Adipocyte (in vitro differentiated cells): ENCODE measurements at regions not wholly inside any gene's neighbourhood (a gene's known extent, or its start where the extent isn't known, plus 50 kb on each side); places are given as distances from the start of the nearest gene placed in this dataset.
"Not testable (repeated sequence)": the region's sequence is repeated elsewhere in the genome, so short reads cannot be mapped to it uniquely, and the experiment has no call there.

Experiments used
- DNase-seq: peaks from one replicate; pipeline ENCODE4 v3.0.0-alpha.2; 2015; ENCODE audit warnings: low read depth
- H3K27me3 ChIP-seq: replicated peaks from 2 replicates; pipeline ENCODE4 v1.7.0; 2013; ENCODE audit warnings: mild to moderate bottlenecking, low read length, moderate library complexity; ENCODE audit not compliant: control insufficient read depth, insufficient read depth
- H3K36me3 ChIP-seq: 2 replicates; pipeline ENCODE4 v1.7.0; 2013; ENCODE audit warnings: low read length, mild to moderate bottlenecking, moderate library complexity; ENCODE audit not compliant: control insufficient read depth, insufficient read depth, severe bottlenecking
- H3K4me1 ChIP-seq: 2 replicates; pipeline ENCODE4 v1.7.0; 2013; ENCODE audit warnings: mild to moderate bottlenecking, low read length, moderate library complexity; ENCODE audit not compliant: control insufficient read depth, insufficient read depth
- H3K4me3 ChIP-seq: 2 replicates; pipeline ENCODE4 v1.7.0; 2013; ENCODE audit warnings: mild to moderate bottlenecking, low read length, moderate library complexity
- H3K9ac ChIP-seq: 2 replicates; pipeline ENCODE4 v1.7.0; 2013; ENCODE audit warnings: mild to moderate bottlenecking, low read length, moderate library complexity
- H3K9me3 ChIP-seq: 2 replicates; pipeline ENCODE4 v1.7.0; 2013; ENCODE audit warnings: mild to moderate bottlenecking, low read length, moderate library complexity; ENCODE audit not compliant: control insufficient read depth

- Histone ChIP-seq H3K4me1 (peaks cover 16% of the 10 kb centered on the region), H3K27me3 (no peaks in the 10 kb centered on the region), H3K9ac (no peak overlapping the region), H3K36me3 (no peaks in the 10 kb centered on the region), H3K4me3 (no peak overlapping the region), H3K9me3 (no peaks in the 10 kb centered on the region)
- DNase-seq: peak; percentile 8
Observed at GRCh38 chr3:117047951-117048705, 338.5 kb downstream of the TUSC7 start.

GRCh38 chr3:117052395-117052794 lies 342.8 kb downstream of the TUSC7 start:
- Histone ChIP-seq H3K27me3 (no peaks in the 10 kb centered on the region), H3K9ac (no peak overlapping the region), H3K36me3 (no peaks in the 10 kb centered on the region), H3K4me1 (peaks cover 24% of the 10 kb centered on the region), H3K4me3 (no peak overlapping the region), H3K9me3 (no peaks in the 10 kb centered on the region)
- peak; percentile 73 for DNase-seq

DNA sequence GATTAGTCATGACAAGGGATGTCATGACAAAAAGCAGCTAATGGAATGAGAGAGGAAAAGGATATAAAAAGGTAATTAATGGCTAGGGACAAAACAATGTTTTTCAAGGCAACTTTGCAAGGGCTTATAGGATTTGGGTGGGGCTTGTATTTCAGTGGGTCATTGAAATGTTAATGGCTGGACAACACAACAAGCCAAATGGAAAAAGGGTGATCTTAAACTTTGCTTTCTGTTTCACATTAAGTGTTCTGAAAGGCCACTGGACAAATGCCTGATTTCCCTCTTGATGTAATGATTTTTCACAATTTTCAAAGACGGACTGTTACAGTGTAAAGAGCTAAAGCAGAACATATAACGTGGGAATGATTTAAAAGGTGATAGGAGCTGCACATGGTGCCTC lies 345.0 kb downstream of the TUSC7 start:
- Histone ChIP-seq H3K27me3 (no peaks in the 10 kb centered on the region), H3K9me3 (no peaks in the 10 kb centered on the region), H3K4me3 (no peak overlapping the region), H3K36me3 (no peaks in the 10 kb centered on the region), H3K9ac (no peak overlapping the region), H3K4me1 (peaks cover 22% of the 10 kb centered on the region)
- DNase-seq: peak; percentile 52

- H3K9ac ChIP-seq, H3K36me3 ChIP-seq, H3K4me3 ChIP-seq, H3K27me3 ChIP-seq, DNase-seq, H3K9me3 ChIP-seq: not testable (repeated sequence)
- peaks cover 27% of the 10 kb centered on the region for H3K4me1 ChIP-seq
Observed at GRCh38 chr3:117056946-117057345, 347.4 kb downstream of the TUSC7 start.

GRCh38 chr3:117059067-117059955 lies 349.7 kb downstream of the TUSC7 start:
- H3K4me3 ChIP-seq: no peak overlapping the region
- no peaks in the 10 kb centered on the region for H3K9me3 ChIP-seq
- peak; percentile 87 for DNase-seq
- H3K9ac ChIP-seq: peak overlapping the region; percentile 36
- no peaks in the 10 kb centered on the region for H3K36me3 ChIP-seq
- peaks cover 25% of the 10 kb centered on the region for H3K4me1 ChIP-seq
- no peaks in the 10 kb centered on the region for H3K27me3 ChIP-seq

DNA sequence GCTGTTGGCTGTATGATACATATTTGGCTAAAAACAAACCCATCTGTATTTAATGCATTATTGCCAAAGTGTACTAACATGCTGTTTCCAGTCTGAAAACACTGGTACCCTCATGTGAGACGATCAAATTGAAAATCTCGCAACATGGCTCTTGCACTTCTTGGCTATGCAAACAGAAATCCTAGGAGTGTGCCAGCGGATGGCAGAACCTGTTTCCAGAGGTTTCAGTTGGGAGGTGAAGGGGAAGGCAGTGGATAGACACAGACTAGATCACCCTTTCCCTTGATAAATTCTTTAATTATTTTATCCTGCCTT lies 350.3 kb downstream of the TUSC7 start:
- Histone ChIP-seq H3K27me3 (no peaks in the 10 kb centered on the region), H3K36me3 (no peaks in the 10 kb centered on the region), H3K9ac (peak overlapping the region; percentile 36), H3K4me3 (no peak overlapping the region), H3K4me1 (peaks cover 21% of the 10 kb centered on the region), H3K9me3 (no peaks in the 10 kb centered on the region)
- DNase-seq: no peak

GRCh38 chr3:117063930-117064329 lies 354.4 kb downstream of the TUSC7 start:
- Histone ChIP-seq H3K36me3 (no peaks in the 10 kb centered on the region), H3K9ac (no peak overlapping the region), H3K4me1 (peaks cover 20% of the 10 kb centered on the region), H3K27me3 (no peaks in the 10 kb centered on the region), H3K9me3 (no peaks in the 10 kb centered on the region), H3K4me3 (no peak overlapping the region)
- DNase-seq: peak; percentile 20

- H3K9me3 ChIP-seq: no peaks in the 10 kb centered on the region
- H3K36me3 ChIP-seq: no peaks in the 10 kb centered on the region
- H3K4me3 ChIP-seq: no peak overlapping the region
- no peaks in the 10 kb centered on the region for H3K27me3 ChIP-seq
- H3K4me1 ChIP-seq: peaks cover 10% of the 10 kb centered on the region
- DNase-seq: no peak
- H3K9ac ChIP-seq: no peak overlapping the region
Observed at GRCh38 chr3:117068301-117068700, 358.7 kb downstream of the TUSC7 start.

GRCh38 chr3:117074826-117075225 lies 365.2 kb downstream of the TUSC7 start:
- no peak for DNase-seq
- H3K9me3 ChIP-seq: no peaks in the 10 kb centered on the region
- no peak overlapping the region for H3K9ac ChIP-seq
- no peaks in the 10 kb centered on the region for H3K27me3 ChIP-seq
- H3K4me1 ChIP-seq: peaks cover 10% of the 10 kb centered on the region
- H3K4me3 ChIP-seq: no peak overlapping the region
- H3K36me3 ChIP-seq: no peaks in the 10 kb centered on the region

DNA sequence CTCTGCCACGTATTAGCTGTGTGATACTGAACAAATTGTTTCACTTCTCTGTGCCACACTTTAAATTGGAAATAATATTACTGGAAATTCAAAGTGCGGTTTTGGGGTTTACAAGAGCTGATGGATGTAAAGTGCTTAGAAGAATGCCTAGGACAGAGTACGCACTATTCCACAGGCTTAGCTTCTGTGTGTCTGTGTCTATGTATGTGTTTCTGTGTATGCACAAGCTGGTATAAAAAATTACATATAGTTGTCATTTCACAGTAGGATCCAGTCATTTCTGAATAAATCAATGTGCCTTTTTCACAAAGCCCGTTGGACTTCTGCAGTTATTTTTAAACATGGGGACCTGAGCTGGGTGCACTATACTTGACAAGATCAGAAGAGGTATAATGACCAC lies 370.4 kb downstream of the TUSC7 start:
- no peaks in the 10 kb centered on the region for H3K9me3 ChIP-seq
- H3K4me1 ChIP-seq: peaks cover 2% of the 10 kb centered on the region
- DNase-seq: no peak
- H3K9ac ChIP-seq: no peak overlapping the region
- no peaks in the 10 kb centered on the region for H3K36me3 ChIP-seq
- H3K4me3 ChIP-seq: no peak overlapping the region
- no peaks in the 10 kb centered on the region for H3K27me3 ChIP-seq

DNA sequence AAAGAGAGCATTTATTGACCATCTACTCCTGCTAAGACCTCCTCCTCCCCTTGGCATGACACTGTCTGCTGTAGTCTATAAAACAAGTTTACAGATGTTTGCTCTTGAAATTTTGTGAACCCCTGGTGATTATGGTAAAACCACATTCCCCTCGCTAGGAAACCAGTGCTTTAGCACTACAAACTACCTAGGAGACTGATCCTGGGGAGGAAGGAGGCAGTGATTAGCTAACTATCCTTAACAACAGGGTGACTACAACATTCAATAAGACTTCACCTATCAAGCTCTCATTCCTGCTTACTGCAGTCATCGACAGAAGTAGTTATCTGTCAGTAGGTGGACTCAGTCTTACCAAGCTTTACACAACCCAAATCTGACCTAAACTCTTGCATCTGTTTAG lies 371.3 kb downstream of the TUSC7 start:
- Histone ChIP-seq H3K4me3 (no peak overlapping the region), H3K9me3 (no peaks in the 10 kb centered on the region), H3K36me3 (no peaks in the 10 kb centered on the region), H3K4me1 (no peaks in the 10 kb centered on the region), H3K27me3 (no peaks in the 10 kb centered on the region), H3K9ac (no peak overlapping the region)
- no peak for DNase-seq
